ENCODE measurements at regions not wholly inside any gene's neighbourhood (a gene's known extent, or its start where the extent isn't known, plus 50 kb on each side); places are given as distances from the start of the nearest gene placed in this dataset.

DNA sequence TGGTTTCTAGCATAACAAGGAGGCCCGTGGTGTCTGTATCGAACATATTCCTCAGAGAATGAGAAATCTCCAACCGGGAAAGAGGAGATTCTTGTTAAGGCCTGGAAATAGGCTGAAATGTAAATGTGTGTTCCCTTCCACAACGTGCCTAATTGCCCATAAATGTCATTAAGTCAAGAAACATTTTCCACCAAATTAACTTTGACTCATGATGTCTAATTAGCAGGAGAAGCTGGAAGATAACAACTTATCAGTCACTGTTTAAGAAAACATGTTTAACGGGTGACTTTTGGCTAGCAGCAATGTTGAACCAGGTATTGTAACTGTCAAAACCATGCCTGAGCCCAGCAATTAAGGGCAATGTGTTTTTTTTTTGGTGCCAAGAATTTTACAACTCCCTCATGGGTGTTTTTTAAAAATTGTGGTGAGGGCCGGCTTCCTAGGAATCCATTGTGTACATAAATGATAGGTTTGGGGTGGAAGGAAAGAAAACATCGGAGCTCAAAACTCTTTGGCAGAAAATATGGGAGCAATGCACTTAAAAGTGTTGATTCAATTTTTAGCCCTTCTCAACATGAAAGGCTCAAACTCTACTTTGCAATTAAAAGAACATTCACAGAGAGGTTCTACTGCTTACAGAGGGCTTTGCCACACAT, 67.0 kb downstream of the OLIG1 start (continued):
- TF ChIP-seq TAF1 (conservative IDR thresholded peaks at IDR 0.05) (no peak), FOXA1 (IDR thresholded peaks at IDR 0.05) (no peak), MAX (IDR thresholded peaks at IDR 0.05) (no peak), GABPA (IDR thresholded peaks at IDR 0.05 in 1 of 2, conservative IDR thresholded peaks at IDR 0.05 in 1 of 2) (no peak), NR2F2 (IDR thresholded peaks at IDR 0.05) (no peak), YY1 (IDR thresholded peaks at IDR 0.05) (no peak)
- TF ChIP-seq, protein P1, sequence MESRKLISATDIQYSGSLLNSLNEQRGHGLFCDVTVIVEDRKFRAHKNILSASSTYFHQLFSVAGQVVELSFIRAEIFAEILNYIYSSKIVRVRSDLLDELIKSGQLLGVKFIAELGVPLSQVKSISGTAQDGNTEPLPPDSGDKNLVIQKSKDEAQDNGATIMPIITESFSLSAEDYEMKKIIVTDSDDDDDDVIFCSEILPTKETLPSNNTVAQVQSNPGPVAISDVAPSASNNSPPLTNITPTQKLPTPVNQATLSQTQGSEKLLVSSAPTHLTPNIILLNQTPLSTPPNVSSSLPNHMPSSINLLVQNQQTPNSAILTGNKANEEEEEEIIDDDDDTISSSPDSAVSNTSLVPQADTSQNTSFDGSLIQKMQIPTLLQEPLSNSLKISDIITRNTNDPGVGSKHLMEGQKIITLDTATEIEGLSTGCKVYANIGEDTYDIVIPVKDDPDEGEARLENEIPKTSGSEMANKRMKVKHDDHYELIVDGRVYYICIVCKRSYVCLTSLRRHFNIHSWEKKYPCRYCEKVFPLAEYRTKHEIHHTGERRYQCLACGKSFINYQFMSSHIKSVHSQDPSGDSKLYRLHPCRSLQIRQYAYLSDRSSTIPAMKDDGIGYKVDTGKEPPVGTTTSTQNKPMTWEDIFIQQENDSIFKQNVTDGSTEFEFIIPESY (IDR thresholded peaks at IDR 0.05) = no peak

DNA sequence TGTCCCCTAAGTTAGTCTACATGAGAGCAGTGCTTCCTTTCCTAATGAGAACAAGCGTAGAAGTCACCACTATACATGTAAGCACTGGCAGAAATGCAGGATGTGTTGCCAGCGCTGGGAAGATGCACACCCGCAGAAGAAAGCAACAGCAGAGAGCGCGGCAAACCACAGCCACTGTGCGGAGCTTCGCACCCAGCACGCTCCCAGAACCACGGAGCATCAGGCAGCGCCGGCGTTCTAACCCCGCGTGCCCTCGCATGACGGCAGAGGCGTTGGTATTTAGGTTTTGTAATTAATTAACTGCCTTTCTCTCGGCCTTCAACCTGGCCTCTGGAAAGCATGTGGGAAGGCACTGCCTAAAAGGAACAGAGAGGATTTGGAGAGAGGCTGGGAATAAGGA, 69.1 kb downstream of the OLIG1 start:
- H3K27me3 ChIP-seq (ENCODE audit: control insufficient read depth in 4 of 4, insufficient read depth in 4 of 4, low read length in 3 of 4) = peaks cover 0 to 11% (median 0%) of the 10 kb centered on the region in 4 donors
- no peak for TF ChIP-seq FOXA2 (IDR thresholded peaks at IDR 0.05)
- no peak for TF ChIP-seq HNF4G (IDR thresholded peaks at IDR 0.05)
- TF ChIP-seq YY1 (IDR thresholded peaks at IDR 0.05) = no peak
- TF ChIP-seq FOXA1 (IDR thresholded peaks at IDR 0.05) = no peak
- TF ChIP-seq GABPA (IDR thresholded peaks at IDR 0.05 in 1 of 2, conservative IDR thresholded peaks at IDR 0.05 in 1 of 2) = no peak
- no peak for TF ChIP-seq JUND (IDR thresholded peaks at IDR 0.05)
- TF ChIP-seq RAD21 (IDR thresholded peaks at IDR 0.05) = no peak
- TF ChIP-seq, protein P1 (IDR thresholded peaks at IDR 0.05) = no peak
- no peak for TF ChIP-seq EGR1 (IDR thresholded peaks at IDR 0.05; ENCODE audit: low read depth in 2 of 2)
- TF ChIP-seq MAX (IDR thresholded peaks at IDR 0.05) = no peak
- no peak for TF ChIP-seq REST (IDR thresholded peaks at IDR 0.05)
- no peak for TF ChIP-seq NR2F2 (IDR thresholded peaks at IDR 0.05)
- TF ChIP-seq RXRA (IDR thresholded peaks at IDR 0.05) = no peak
- no peak overlapping the region for H3K4me3 ChIP-seq (ENCODE audit: low read depth in 1 of 3, low read length in 3 of 3)
- H3K27ac ChIP-seq (ENCODE audit: low read depth in 1 of 2, low read length in 2 of 2) = no peak overlapping the region
- WGBS = 66% methylated on average over 18 of the region's 18 CpGs
- H3K9me3 ChIP-seq (ENCODE audit: control insufficient read depth in 4 of 4, low read length in 3 of 4) = no peaks in the 10 kb centered on the region
- DNase-seq (ENCODE audit: low spot score) = no peak
- H3K9ac ChIP-seq (ENCODE audit: low read depth in 1 of 2, low read length in 2 of 2) = no peak overlapping the region
- H3K4me1 ChIP-seq (ENCODE audit: control insufficient read depth in 4 of 4, insufficient read depth in 4 of 4, low read length in 3 of 4) = no peaks in the 10 kb centered on the region
- no peaks in the 10 kb centered on the region for H3K36me3 ChIP-seq (ENCODE audit: control insufficient read depth in 4 of 4, insufficient read depth in 3 of 4, low read depth in 1 of 4, low read length in 3 of 4)

All from liver (tissue), 7 donors.